OCI-LY1 (cell line): ENCODE measurements at regions not wholly inside any gene's neighbourhood (a gene's known extent, or its start where the extent isn't known, plus 50 kb on each side); places are given as distances from the start of the nearest gene placed in this dataset.

ENCODE experiments used
- H2AFZ ChIP-seq: fragments of 200-600 bp; sonication (generic), shearing (Covaris generic); 2 replicates; pipeline ENCODE4 v1.6.0; 2014; ENCODE audit warnings: antibody characterized with exemption, mild to moderate bottlenecking, low read length
- H3F3A ChIP-seq: fragments of 200-600 bp; sonication (generic), shearing (Covaris generic); 2 replicates; pipeline ENCODE4 v1.6.0; 2014; ENCODE audit warnings: mild to moderate bottlenecking, antibody characterized with exemption, low read length, moderate library complexity; ENCODE audit not compliant: insufficient read depth
- H3K27ac ChIP-seq: fragments of 200-600 bp; sonication (generic); 2 replicates; pipeline ENCODE4 v1.5.1; 2014; ENCODE audit warnings: low read length, mixed run types, mild to moderate bottlenecking, low read depth; ENCODE audit not compliant: poor library complexity, severe bottlenecking
- H3K27me3 ChIP-seq: fragments of 200-600 bp; sonication (generic); 2 replicates; pipeline ENCODE4 v1.6.0; 2014; ENCODE audit warnings: antibody characterized with exemption, mild to moderate bottlenecking, low read length, moderate library complexity; ENCODE audit not compliant: insufficient read depth
- H3K36me3 ChIP-seq: fragments of 200-600 bp; sonication (generic); 2 replicates; pipeline ENCODE4 v1.6.1; 2014; ENCODE audit warnings: mild to moderate bottlenecking, antibody characterized with exemption, low read length, moderate library complexity, mixed read lengths; ENCODE audit not compliant: insufficient read depth
- H3K4me1 ChIP-seq: fragments of 200-600 bp; sonication (generic); 2 replicates; pipeline ENCODE4 v1.5.1; 2014; ENCODE audit warnings: mild to moderate bottlenecking, low read length, moderate library complexity; ENCODE audit not compliant: insufficient read depth, severe bottlenecking
- H3K4me2 ChIP-seq: fragments of 200-600 bp; sonication (generic), shearing (Covaris generic); 2 replicates; pipeline ENCODE4 v1.6.1; 2014; ENCODE audit warnings: low read length
- H3K4me3 ChIP-seq: fragments of 200-600 bp; sonication (generic); 2 replicates; pipeline ENCODE4 v1.5.1; 2014; ENCODE audit warnings: low read length, low read depth, mild to moderate bottlenecking, mixed read lengths; ENCODE audit not compliant: poor library complexity, severe bottlenecking
- H3K79me2 ChIP-seq: fragments of 200-600 bp; shearing (Covaris generic); 2 replicates; pipeline ENCODE4 v1.6.1; 2016; ENCODE audit warnings: mixed run types, low read length, mixed read lengths; ENCODE audit not compliant: insufficient read depth
- H3K9ac ChIP-seq: fragments of 200-600 bp; sonication (generic), shearing (Covaris generic); 2 replicates; pipeline ENCODE4 v1.6.1; 2014; ENCODE audit warnings: mild to moderate bottlenecking, low read length, mixed read lengths
- H3K9me2 ChIP-seq: fragments of 200-600 bp; sonication (generic), shearing (Covaris generic); 2 replicates; pipeline ENCODE4 v1.6.1; 2014; ENCODE audit warnings: low read depth, mild to moderate bottlenecking, low read length, mixed read lengths
- H3K9me3 ChIP-seq: fragments of 200-600 bp; shearing (Covaris generic); 2 replicates; pipeline ENCODE4 v1.6.1; 2014; ENCODE audit warnings: low read length, mixed read lengths
- H4K20me1 ChIP-seq: fragments of 200-600 bp; sonication (generic), shearing (Covaris generic); 2 replicates; pipeline ENCODE4 v1.6.0; 2016; ENCODE audit warnings: mild to moderate bottlenecking, low read length; ENCODE audit not compliant: insufficient read depth
- CTCF ChIP-seq: fragments of 200-600 bp; sonication (generic), shearing (Covaris generic); IDR thresholded peaks from 2 replicates; pipeline ENCODE4 v1.5.1; 2017; ENCODE audit warnings: mild to moderate bottlenecking, antibody characterized with exemption, low read length, moderate library complexity, mixed read lengths
- EZH2 ChIP-seq: fragments of 200-600 bp; sonication (generic), shearing (Covaris generic); IDR thresholded peaks from 2 replicates; pipeline ENCODE4 v1.8.0; 2017; ENCODE audit warnings: borderline replicate concordance, mixed run types, mild to moderate bottlenecking, antibody characterized with exemption, low read length, moderate library complexity, mixed read lengths

DNA sequence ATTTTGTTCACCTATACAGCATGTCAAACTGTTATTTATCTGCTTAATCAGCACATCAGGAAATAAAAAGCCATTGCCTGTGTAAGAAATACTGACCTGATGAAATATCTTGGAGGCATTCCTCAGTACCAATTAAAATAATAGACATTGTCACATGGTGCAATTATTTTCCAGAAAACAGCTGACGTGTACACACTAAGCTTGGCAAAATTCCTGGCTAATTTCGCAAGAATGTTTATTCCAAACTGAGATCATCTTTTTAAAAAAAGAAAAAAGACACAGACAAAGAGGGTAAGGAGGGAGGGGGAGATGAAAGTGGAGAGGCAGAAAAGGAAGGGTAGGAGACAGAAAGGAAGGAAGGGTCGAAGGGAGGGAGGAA lies 61.9 kb upstream of the NFKB1 start:
- Histone ChIP-seq H2AFZ (no peak overlapping the region), H3K9ac (no peak overlapping the region), H3K4me2 (no peak overlapping the region)

DNA sequence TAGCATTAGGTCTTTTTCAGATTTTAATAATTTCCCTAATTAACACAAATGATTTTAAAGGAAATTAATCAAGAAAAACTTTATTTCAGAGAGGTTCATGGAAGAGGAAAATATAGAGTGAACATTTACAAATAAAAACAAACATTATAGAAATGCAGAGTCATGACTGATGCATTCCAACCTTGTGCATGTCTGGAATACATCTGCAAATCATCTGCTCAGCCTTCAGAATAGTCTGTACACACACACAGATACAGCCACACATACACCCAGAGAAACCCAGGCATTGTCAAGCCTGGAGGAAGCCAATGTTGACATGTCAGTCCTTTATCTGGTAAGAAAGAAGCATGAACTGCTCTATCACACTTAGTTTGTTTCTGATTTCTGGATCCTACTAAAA lies 61.3 kb upstream of the NFKB1 start:
- H3K9me2 ChIP-seq = no peaks in the 10 kb centered on the region
- H3K9me3 ChIP-seq = peaks cover 2% of the 10 kb centered on the region
- no peak overlapping the region for H3K4me3 ChIP-seq
- no peaks in the 10 kb centered on the region for H3F3A ChIP-seq
- no peak overlapping the region for H3K27ac ChIP-seq
- H2AFZ ChIP-seq = no peak overlapping the region
- H3K79me2 ChIP-seq = no peaks in the 10 kb centered on the region
- no peak overlapping the region for H3K9ac ChIP-seq
- TF ChIP-seq EZH2 (no peak), CTCF (no peak)
- no peaks in the 10 kb centered on the region for H3K4me1 ChIP-seq
- H3K4me2 ChIP-seq = no peak overlapping the region
- H4K20me1 ChIP-seq = no peaks in the 10 kb centered on the region
- H3K27me3 ChIP-seq = no peaks in the 10 kb centered on the region
- no peaks in the 10 kb centered on the region for H3K36me3 ChIP-seq

More for the DNA sequence above, 61.9 kb upstream of the NFKB1 start:
- Histone ChIP-seq H3K4me1 (no peaks in the 10 kb centered on the region), H3K4me3 (no peak overlapping the region), H3K27ac (no peak overlapping the region), H3F3A (no peaks in the 10 kb centered on the region), H4K20me1 (no peaks in the 10 kb centered on the region), H3K36me3 (no peaks in the 10 kb centered on the region), H3K27me3 (no peaks in the 10 kb centered on the region), H3K9me2 (no peaks in the 10 kb centered on the region), H3K79me2 (no peaks in the 10 kb centered on the region), H3K9me3 (peaks cover 6% of the 10 kb centered on the region)
- no peak for TF ChIP-seq EZH2
- no peak for TF ChIP-seq CTCF

DNA sequence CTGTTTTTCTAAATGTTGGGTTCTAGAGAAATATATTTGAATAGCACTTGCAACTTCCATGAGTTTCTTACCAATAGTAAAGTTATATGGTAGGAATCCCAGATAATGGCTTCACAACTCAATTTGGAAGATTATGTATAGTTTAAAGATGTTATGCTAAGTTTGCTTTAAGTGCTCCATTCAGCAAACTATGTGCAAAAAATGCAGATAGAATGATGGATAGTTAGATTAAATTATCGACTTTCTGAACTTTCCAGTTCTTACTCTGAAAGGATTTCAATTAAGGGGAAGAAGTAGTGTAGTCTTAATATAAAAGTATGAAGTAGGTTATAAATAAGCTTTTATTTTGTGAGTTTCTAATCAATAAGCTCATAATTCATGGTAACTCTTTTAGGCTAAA lies 60.7 kb upstream of the NFKB1 start:
- no peaks in the 10 kb centered on the region for H4K20me1 ChIP-seq
- no peaks in the 10 kb centered on the region for H3K79me2 ChIP-seq
- H2AFZ ChIP-seq = no peak overlapping the region
- no peak for TF ChIP-seq CTCF
- no peak for TF ChIP-seq EZH2
- no peak overlapping the region for H3K9ac ChIP-seq
- H3K27ac ChIP-seq = no peak overlapping the region
- H3K9me2 ChIP-seq = no peaks in the 10 kb centered on the region
- H3K4me2 ChIP-seq = no peak overlapping the region
- H3K4me3 ChIP-seq = no peak overlapping the region
- H3K9me3 ChIP-seq = no peaks in the 10 kb centered on the region
- H3K27me3 ChIP-seq = no peaks in the 10 kb centered on the region
- H3F3A ChIP-seq = no peaks in the 10 kb centered on the region
- no peaks in the 10 kb centered on the region for H3K36me3 ChIP-seq
- no peaks in the 10 kb centered on the region for H3K4me1 ChIP-seq
